HG02884 (cell line): ENCODE measurements at regions not wholly inside any gene's neighbourhood (a gene's known extent, or its start where the extent isn't known, plus 50 kb on each side); places are given as distances from the start of the nearest gene placed in this dataset.

Source experiments
- ATAC-seq: cut with Tn5 transposase; IDR thresholded peaks from one replicate; pipeline ENCODE4 v1.9.1; 2021; ENCODE audit warnings: mild to moderate bottlenecking, moderate library complexity; ENCODE audit not compliant: unreplicated experiment

DNA sequence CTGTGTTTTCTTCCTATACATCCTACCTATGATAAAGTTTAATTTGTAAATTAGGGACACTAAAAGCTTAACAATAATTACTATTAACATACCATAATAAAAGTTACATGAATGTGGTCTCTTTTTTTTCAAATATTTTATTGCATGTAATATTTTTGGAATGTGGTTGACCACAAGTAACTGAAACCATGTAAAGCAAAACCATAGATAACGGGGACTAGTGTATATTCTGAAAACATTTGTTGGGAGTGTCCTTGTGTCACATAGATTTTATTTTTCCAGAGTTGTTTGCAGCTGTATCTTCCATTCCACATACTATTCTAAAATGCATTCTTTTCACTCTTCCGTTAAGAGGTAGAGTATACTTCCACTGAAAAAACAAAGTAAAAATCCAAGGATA, 200.4 kb downstream of the KIF18A start:
- no peak for ATAC-seq

GRCh38 chr11:27907091-27907490, 200.9 kb downstream of the KIF18A start:
- ATAC-seq = no peak

DNA sequence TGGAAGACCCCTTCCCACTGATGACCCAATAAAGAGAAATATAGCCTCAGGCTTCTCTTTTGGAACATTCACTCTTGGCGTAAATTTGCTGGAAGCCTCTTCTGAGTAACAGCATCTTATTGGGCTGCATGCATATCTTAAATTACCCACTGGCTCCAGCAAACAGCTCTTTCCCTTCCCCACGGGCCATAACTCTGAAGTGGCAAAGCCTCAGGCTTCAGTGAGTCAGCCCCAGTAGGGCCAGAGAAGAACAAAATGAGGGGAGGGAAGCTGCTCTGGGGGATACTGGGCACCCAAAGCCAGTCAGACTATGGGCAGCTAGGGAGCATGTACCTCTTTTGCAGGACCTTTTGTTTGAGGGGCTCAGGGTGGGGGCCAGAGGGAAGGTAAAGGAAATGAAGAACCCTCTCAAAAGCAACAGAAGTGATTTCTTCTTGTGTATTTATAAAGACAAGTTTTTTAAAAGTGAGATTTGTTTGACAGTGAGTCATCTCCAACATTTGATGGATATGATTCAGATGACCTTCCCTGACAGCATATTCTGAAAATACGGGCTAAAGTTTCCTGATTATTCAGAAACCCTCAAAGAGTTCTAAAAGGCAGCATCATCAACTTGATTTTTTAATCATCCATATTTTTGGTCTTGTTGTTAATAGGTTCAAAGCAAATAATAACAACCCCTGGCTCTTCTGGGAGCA, 203.4 kb downstream of the KIF18A start:
- ATAC-seq = no peak

DNA sequence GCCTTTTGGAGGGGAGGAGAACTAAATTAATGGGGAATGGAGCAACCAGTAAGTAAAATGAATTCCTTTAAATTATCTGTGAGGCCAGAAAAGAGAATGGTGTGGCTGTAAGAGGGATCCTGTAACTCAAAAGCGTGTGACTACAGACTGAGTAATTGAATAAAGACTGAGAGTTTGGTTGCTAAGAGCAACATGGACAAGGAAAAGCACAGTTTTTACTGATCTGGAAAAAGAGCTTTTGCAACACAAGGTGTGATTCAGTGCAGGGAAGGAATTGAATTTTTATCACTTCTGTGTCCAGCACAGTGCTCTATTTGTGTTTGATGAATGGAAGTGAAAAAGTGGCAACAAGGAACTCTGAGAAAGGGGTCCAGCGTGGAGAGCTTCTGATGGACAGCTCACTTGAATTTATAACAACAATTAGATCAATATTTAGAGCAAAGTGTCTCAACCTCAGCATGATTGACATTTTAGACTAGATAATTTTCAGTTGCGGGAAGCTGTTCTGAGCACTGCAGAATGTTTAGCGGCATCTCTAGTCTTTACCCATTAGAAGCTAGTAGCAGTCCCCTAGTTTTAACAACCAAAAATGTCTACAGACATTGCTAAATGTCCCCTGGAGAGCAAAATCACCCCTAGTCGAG, 202.8 kb upstream of the BDNF start:
- no peak for ATAC-seq

- ATAC-seq = no peak
These were observed 197.9 kb upstream of the BDNF start for GRCh38 chr11:27898166-27898565.

DNA sequence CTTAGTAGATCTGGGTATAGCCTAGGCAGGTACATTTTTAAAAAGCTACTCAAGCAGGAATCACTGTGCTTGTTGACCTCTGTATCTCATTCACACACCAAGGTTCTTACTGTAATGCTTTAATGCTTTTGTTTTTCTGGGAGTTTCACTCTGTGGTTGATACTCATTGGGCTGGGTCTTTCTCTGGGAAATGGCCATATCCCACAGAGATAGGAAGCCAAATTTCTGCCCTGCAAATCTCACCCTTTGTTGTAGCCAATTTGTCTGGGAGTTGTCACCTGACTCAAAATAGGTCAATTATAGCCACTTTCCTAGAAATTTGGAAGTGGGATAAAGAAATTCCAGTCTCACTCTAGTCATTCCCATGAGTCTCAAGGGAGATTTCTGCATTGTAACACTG, 195.8 kb upstream of the BDNF start:
- no peak for ATAC-seq

DNA sequence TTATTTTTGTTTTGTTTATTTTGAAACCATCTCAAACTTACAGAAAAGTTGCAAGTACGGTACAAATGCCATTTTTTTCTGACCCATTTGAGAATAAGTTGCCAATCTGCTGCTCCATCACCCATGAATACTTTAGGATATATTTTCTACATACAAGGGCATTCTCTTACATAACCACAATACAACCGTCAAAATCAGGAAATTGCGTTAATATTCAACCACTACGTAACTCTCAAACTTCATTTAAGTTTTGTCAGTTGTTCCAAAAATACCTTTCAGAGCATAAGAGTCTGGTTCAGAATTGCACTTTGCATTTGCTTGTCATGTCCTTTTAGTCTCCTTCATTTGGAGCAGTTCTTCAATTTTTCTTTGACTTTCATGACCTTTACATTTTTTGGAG, 194.3 kb upstream of the BDNF start:
- ATAC-seq = no peak

DNA sequence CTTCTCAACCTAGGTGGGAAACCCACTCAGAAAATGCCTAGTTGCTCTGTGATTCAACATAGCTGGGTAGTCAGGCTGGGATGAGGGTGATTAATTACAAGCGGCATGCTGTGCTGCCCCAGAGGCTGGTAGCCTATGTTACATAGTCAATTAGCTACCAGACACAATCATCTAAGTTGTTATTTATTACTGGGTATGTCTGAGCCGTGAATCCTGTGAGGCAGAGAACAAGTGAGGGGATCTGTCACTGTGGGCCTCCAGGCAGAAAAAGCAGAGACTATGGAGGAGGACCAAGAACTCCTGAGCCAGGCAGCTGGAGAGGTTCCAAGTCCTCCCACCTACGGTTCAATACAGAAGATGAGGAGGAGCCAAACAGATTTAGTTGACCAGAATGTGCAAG, 186.6 kb upstream of the BDNF start:
- ATAC-seq = no peak

DNA sequence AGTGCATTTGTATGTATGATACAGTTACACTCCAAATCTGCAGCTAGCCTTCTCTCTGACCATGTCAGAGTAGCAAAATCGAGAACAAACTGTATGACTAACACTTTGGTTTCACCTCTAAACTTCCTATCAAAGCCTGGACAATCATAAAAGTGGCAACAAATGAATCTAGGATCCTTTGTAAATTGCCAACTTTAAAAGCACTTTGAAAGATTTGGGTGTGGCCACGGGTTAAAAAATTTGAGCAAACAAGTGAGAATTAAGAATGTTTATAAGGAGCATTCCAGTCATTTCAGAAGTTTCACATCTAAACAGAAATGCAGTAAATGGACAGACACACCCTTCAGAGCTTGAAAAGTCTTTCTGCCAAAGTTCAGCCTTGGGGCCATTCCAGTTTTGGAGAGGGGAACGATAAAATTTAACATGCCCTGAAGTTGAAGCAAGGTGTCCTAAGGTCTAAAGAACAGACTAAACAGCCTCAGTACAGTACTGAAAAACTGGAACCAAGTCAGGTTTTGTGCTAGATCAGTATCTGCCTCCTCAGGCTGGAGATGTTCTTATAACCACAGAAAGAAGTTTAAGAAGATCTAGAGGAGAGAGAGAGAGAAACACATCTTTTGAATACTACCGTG, 181.9 kb upstream of the BDNF start:
- ATAC-seq = peak; percentile 50

DNA sequence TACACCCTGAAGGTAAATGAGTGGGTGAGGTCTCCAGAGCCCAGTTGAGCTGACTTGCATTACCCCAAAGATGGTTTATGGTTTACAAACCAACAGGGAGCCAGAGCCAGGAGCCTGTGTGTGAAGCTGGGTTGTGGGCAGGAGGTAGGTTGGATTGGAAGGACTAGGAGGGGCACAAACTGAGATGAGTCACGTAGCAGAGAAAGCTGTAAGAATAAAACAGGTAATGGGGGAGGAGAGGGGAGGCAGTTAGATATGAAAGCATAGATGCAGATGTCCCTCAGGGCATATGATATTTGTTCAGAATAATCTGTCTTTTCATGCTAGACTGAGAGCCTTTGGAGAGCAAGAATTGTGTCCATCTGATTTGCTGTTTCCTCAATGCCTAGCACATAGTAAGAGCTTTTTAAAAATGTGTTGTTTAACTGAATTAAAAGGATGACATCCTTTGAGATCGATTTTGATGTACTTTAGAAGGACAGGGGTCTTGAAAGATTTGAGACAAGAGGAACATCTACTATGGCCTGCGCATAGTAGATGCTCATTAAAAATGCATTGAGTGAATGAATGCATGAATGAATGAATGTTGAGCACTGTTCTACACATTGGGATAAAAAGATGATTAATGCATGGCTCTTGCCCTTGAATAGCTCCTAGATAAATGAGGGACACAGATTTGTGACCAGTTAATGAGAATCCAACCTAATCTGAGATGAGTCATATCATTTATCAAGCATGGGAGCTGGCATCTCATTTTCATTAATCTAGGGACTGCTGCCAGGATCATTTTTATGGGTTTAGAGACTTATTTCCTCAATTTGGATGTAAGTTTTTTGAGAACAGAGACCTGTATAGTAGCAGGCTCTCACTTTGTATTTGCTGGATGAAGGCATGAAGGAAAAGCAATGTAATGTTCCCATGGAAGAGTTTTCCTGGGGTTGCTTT, 175.8 kb upstream of the BDNF start:
- no peak for ATAC-seq

DNA sequence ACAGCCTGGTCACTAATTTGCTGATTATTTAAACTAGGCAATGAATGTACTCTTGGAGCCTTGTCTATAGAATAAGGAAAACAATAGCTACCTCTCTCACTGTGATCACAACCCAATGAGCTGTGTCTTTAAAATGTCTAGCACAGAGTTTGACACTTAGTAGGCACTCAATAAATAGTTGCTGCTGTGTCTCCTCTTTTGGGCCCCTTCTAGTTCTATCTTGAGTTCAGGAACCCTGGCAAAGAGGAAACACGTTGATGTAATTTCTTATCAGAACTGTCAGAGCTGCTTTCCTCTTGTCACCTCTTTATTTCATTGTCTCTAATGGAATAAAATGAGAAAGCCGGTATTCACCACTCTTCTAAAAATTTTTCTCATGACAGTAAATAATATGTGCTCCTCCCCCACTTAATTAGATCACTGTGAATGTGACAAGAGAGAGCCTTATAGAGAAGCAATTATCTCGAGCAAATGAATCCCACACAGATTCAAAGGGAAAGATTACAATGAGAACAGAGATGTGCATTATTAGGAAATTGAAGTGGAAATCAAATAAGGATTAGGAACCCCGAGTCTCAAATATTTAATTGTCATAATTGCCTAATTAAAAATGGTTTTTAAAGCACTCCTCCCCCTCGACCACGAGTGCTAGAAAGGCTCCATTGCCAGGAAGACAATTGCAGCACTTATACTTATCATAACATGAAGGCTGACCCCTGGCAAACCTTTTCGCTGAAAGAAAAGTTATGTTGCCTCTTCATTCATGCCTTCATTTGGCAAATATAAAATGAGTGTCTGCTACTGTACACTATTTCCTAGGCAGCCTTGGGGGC, 175.0 kb upstream of the BDNF start:
- ATAC-seq = no peak

DNA sequence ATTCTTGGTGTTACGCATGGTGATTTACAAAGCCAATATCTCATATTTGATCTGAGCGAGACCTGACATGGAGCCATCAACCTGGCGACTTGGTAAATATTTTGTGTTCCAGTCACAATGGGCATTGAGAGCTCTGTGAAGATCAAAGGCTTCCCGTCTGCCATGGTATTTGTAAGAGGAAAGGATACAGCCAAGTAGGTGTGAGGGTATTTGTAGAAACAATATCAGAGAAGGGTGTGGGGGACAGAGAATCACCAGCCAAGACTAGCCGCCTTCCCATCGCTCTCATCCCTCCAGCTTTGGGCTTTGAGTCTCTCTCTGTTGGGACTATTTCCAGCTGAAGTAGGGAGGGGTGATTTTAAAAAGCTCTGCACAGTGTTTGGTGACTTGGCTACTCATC, 173.4 kb upstream of the BDNF start:
- ATAC-seq = no peak

DNA sequence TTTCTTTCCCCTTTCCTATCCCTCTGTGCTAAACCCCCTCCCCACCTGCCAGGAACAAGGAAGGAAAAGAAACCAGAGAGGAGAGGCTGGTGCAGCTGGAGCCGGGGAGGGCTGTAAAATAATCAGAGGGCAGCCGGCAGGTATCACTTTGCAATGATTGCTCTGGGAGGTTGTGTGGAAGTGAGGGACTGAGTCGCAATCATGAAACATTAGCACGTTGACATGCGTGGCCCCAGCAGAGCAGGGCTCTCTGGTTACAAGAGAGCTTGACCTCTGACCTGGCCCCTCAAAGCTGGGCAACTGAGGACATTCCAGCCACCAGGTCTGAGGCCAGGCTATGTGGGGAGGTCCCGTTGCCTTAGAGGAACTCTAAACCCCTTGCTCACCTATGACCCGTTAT, 170.8 kb upstream of the BDNF start:
- ATAC-seq = no peak

DNA sequence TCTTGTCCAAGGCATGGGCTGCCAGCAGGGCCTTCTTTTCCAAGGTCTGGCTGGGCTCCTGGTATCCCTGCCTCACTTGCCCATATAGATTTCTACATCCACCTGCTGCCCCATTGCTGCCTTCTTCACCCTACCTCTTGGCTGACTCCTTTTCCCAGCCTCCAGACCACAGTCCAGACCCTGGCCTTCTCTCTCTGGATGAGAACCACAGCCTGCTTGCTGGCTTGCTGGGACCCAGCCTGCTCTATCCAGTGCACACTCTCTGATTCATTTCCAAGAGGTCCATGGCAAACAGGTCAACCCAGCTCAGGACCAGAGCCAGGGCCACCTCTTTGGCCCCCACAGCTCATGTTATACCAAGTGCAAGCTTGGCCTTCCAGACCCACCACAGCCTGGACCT, 169.4 kb upstream of the BDNF start:
- no peak for ATAC-seq

- no peak for ATAC-seq
These were observed 168.5 kb upstream of the BDNF start for GRCh38 chr11:27868709-27869108.

DNA sequence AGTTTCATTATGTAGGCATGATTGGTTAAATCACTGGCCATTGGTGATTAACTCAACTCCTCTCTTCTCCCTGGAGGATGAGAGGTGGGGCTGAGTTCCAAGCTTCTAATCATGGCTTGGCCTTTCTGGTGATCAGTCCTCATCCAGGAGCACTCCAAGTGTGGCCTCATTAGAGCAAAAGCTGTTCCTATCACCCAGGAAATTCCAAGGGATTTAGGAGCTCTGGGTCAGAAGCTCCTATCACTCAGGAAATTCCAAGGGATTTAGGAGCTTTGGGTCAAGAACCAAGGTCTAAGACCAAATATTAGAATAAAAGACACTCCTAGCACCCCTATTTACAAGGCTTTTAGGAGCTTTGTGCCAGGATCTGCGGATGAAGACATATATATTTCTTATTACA, 168.0 kb upstream of the BDNF start:
- ATAC-seq = no peak

DNA sequence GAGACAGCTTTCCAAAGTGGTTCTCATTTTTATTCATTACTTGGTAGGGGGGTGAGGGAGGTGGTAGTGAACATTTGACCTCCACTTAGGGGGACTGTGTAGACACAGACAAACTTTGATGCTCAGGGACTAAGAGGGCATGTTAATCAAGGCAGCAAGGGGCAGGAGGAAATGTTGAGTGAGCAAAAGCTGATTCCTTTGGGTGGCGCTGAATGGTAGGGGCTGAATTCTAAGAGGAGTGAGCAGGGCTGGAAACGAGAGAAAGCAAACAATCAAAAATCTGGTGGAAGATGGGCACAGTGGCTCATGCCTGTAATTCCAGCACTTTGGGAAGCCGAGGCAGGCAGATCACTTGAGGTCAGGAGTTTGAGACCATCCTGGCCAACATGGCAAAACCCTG, 164.8 kb upstream of the BDNF start:
- no peak for ATAC-seq

- no peak for ATAC-seq
These were observed 164.4 kb upstream of the BDNF start for GRCh38 chr11:27864611-27865010.

DNA sequence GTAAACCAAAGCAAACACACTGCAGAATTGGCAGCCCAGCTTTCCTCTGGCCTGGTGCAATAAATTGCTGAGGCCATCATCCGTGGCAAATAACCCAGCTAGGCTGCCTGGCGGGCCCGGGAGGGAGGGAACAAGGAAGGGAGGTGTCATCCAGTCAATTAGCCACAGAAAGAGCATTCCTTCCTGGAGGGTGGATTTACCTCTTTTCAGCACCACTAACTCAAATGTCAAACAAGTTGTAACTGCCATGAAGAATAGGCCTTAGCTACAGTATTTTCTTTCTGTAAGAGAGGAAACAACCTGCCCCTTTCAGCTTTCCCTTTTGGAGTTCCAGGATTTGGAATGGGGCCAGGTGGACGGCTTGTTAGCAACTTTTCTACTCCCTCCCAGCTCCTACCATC, 163.8 kb upstream of the BDNF start:
- no peak for ATAC-seq

DNA sequence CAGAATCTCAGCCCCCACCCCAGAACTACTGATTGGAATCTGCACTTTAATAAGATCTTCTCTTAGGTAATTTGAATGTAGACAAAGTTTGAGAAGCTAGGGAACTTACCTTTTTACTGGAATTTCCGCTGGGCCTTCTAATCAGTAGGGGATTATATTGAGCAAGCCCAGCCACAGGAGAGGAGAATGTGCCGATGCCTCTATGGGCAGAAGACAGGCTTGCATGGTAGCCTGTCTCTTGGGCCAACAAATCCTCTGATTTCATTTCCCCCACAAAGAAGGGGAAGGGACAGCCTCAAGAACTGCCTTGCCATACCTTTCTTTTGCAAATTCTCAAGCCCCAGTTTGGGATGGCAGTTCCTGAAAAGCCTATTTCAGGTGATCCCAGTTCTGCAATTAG, 163.4 kb upstream of the BDNF start:
- ATAC-seq = no peak
